Effector CD8-positive, alpha-beta T cell (primary cell): ENCODE measurements at regions not wholly inside any gene's neighbourhood (a gene's known extent, or its start where the extent isn't known, plus 50 kb on each side); places are given as distances from the start of the nearest gene placed in this dataset.

ENCODE experiments used
- DNase-seq: peaks from one replicate; lab custom pipeline; 2025; lab: John Stamatoyannopoulos, UW

GRCh38 chr2:22829791-22830190, 555.2 kb upstream of the KLHL29 start:
- no peak for DNase-seq

DNA sequence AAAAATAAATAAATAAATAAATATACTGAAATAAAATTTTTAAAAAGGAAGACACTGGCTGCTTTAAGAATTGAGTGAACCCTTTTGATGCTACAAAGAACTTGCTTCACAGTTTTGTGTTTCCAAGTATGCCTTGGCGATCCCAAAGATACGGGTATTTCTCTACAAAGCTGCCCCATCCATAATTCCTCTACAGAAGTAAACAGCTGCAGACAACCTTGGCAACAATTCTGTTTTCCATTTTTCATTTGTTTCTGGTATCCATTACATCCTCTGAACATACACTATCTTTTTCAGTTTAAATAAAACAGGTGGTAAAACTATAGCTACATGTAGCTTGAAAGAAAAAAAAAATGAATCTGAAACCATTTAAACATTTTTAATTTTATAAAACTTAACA, 552.8 kb upstream of the KLHL29 start:
- DNase-seq: no peak

DNA sequence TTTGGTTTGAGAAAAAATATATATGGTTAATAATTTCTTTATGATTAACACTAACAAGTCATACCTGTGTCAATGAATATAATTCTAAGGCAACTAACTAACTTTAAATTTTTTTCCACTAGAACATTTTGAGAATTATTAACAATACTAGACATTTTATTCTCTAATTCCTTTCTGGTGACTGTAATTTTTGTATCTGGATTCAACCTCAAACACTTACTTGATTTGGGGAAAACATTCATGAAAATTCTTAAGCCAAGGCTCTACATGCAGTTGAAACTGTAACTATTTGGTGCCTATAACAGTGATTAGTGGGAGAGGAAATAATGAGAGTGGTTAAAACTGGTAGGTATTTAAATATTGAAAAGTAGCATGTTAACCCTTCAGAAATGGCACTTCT, 546.5 kb upstream of the KLHL29 start:
- no peak for DNase-seq

DNA sequence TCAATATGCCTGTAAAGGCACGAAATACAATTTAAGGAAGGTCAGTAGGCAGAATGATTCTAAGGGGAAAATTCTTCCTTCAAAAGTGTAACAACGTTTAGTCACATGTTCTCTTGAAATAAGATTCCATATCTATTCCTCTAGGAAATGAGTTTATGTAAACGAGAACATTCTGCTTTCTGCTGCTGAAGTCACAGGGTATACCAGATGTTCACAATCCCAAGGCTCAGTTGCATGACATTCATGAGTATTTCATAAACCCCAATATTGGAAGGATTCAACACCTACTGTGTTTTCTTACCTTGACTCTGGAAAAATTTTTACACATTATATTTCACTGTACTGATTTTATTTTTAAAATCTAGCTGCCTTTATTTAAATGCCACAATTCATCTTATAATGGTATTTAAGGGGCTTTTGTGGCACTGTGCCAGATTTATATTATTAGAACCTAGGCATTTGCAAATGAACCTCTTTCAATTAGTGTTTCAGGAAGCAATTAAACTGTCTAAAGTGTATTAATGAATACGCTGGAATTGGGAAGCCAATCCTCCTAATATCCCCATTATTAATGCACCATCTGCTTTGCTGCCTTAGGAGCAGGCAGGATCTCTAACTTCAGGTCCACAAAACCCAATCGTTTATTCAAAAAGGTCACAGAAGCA, 542.6 kb upstream of the KLHL29 start:
- DNase-seq: no peak

GRCh38 chr2:22843919-22844537, 541.0 kb upstream of the KLHL29 start:
- DNase-seq: no peak

DNA sequence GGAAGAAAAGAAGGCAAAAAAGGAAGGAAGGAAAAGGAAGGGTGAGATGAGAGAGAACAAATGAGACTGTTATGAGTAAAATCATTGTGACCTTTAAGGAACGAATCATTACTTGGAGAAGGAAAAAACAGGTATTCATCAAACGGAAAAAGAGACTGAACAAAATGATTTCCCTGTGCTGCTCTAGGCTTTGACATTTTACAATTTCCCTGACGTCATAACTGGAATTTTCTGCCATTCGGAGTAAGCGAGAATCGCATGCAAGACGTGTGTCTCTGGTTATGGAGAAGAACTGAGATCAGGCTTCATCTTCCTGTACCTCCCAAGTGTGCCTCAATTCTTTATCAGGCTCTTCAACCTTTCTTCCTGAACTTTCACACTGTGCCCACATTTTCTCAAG, 534.7 kb upstream of the KLHL29 start:
- no peak for DNase-seq

DNA sequence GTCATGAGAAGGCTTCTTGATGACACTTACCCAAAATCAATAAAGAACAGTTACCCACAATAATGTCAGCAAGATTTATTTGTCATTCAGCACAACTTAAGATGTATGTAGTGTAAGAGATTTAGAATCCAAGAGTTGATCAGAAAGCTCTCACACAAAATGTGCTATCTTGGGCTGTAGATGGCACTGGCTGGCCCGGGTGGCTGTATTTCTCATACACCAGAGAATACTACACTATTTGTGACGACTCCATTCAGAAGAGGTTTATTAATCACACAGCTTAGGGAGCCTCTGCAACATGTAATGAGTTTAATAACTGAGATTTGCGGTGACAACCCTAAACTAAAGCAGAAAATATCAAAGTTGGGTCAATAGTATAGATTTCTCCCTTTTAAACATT, 530.4 kb upstream of the KLHL29 start:
- DNase-seq: no peak

DNA sequence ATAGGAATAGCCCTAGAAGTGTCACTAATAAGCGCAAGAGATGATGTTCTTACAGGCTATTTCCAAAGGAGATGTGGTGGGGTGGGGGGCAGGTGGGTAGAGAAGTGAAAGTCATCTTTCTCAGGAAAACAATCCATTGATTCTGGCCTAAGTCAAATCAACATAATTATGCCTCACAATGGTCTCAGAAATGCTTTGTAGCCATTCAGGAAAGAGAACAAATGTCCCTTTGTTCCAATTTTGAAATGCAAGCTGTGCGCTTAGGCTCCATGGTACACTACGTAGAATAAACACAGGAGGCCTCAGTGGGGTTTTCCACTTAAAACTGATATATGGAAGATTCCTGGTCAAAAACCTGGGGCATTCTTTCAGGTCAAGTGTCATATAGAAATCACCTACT, 529.9 kb upstream of the KLHL29 start:
- DNase-seq: no peak

DNA sequence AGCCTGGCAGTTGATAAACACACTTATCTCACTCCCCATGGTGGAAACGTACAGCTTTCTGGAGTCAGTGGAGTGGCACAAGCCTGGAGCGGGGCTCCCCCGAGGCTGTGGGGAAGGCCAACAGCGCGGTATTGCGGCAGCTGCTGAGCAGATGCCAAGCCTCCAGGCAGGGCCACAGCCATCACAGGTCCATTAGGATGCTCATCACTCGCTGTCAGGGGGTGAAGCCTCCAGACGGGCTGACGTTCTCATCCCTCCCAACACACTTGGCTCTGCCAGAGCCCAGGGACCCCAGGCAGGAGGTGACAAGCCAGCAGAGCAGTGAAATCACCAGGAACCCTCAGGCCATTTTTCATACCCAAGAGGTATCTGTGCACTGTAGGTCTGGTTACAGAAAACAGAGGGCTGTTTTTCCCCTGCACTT, 529.2 kb upstream of the KLHL29 start:
- DNase-seq: no peak

DNA sequence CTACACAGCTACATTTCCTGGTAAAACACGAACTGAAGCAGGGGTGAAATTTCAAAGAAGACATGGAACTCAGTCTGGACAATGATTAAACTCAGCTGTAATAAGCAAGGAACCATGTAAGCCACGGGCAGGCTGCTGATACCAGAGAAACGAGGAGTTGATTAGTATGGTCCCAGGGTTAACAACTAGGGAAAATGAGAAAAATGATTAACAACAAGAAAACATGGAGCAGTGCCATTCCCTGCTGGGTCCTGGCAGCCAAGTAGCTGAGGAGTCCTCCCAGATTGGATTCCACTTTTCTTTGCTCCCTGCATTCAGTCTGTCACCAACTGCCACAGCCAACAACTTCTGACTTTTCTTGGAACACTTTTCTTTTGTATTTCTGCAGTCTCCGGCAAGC, 517.0 kb upstream of the KLHL29 start:
- DNase-seq: no peak

DNA sequence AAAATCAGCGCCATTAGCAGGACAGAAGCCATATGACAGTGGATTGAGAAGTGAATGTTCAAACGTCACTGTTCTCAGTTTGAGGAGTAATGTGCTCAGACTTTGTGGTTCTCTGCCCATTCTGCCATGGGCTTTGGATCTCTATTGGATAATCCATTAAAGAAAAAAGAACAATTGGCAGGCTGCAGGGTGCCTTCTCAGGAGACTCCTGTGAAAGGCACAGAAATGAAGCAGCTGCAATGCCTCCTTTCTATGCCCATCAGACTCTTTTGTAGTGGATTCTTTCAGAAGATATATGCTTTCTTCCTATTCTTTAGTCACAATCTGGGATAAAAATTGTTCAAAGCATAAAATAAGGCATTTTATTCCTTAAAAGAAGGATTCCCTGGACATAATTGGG, 506.9 kb upstream of the KLHL29 start:
- DNase-seq: no peak

- DNase-seq: no peak
Observed at GRCh38 chr2:22879009-22879863, 505.7 kb upstream of the KLHL29 start.

- DNase-seq: no peak
Observed at GRCh38 chr2:22880161-22880560, 504.8 kb upstream of the KLHL29 start.

GRCh38 chr2:22882011-22882410, 503.0 kb upstream of the KLHL29 start:
- DNase-seq: no peak

- no peak for DNase-seq
Observed at GRCh38 chr2:22882643-22883042, 502.3 kb upstream of the KLHL29 start.

DNA sequence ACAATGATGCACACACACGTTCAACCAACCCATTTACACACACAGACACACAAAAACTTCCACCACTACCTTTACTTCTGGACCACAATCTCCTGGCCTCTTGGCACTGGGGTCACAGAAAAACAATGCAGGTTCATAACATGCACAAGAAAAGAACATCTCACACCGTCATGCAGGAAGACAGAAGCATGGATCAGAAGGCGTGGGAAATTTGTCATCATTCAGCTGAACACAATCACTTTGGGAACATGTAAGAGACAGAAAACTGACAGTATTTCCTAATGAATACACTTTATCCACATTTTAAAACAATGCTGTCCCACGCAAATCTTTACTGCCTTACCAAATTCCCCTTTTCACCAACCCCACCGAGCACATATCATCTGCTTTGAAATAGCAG, 501.9 kb upstream of the KLHL29 start:
- DNase-seq: no peak

DNA sequence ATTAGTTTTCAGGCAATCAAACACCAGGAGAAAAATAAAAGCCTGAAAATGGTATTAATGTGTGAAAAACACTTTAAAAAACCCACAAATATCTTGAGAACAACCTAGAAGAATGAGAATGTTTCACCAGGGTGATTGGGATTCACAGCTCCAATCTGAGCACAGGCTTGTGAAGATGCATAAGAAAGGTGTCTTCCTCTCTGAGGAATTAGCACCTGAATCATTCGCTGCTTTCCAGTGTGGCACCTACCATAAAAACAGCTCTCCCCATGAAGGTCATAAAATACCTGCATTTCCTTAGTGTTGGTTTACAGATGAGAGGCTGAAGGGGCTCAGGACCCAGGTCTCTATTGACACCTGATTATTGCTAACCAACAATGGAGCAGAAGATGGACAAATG, 499.7 kb upstream of the KLHL29 start:
- DNase-seq: no peak

GRCh38 chr2:22887426-22887825, 497.6 kb upstream of the KLHL29 start:
- DNase-seq: no peak

- no peak for DNase-seq
Observed at GRCh38 chr2:22887845-22888244, 497.1 kb upstream of the KLHL29 start.

DNA sequence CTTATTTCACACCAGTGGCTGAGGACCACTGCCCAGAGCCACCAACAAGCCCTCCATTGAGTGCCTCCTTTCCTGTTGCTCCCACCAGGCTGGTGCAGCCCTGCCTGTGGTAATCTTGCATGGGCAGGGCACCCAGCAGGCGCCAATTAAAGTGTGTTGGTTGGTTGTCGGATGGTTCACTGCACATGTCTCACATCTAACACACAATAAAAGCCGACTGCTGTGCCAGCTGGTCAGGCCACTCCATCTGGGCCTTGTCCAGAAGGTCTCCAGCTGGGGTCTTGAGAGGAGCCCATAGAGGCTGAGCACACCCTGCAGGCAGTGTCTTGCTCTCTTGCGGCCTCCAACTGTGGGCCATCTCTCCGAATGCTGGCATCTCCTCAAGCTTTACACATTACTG, 494.8 kb upstream of the KLHL29 start:
- DNase-seq: no peak

- DNase-seq: no peak
Observed at GRCh38 chr2:22893761-22894517, 491.0 kb upstream of the KLHL29 start.

DNA sequence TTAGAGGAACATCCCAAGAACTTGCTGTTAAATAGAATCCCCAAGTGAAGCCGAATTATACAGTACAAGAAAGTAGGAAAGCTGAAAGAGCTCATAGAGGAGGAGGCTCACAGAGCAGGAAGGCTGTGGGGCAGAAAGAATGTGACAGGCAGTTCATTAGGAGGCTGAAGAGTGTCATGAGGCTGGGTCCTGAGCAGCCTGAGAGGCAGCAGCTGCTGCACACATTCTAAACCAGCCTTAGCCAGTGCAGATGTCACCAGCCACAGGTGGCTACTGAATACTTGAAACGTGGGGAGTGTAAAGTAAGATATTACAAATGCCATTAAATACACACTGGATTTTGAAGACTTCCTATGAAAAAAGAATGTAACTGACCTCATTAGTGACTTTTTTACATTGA, 490.2 kb upstream of the KLHL29 start:
- no peak for DNase-seq
